ENCODE measurements at regions not wholly inside any gene's neighbourhood (a gene's known extent, or its start where the extent isn't known, plus 50 kb on each side); places are given as distances from the start of the nearest gene placed in this dataset.

GRCh38 chr20:12511499-12511898 is 497.3 kb upstream of the SPTLC3 start (continued):
- no peak for TF ChIP-seq E4F1 (CRISPR knock-in tag; IDR thresholded peaks at IDR 0.05; ENCODE audit: borderline replicate concordance)
- no peak for TF ChIP-seq HINFP (tag; conservative IDR thresholded peaks at IDR 0.05; ENCODE audit: low read depth)
- no peak for TF ChIP-seq CHD4 (IDR thresholded peaks at IDR 0.05; ENCODE audit: insufficient read depth, insufficient replicate concordance, low read depth, low read length, poor library complexity, severe bottlenecking)

- TF ChIP-seq TRIM28 (IDR thresholded peaks at IDR 0.05), result no peak
- no peak for TF ChIP-seq ZNF316 (IDR thresholded peaks at IDR 0.05)
- Histone ChIP-seq H3K79me2 (ENCODE audit: control insufficient read depth, insufficient read depth, low read length) (no peaks in the 10 kb centered on the region), H3K4me3 (no peak overlapping the region), H3K36me3 (ENCODE audit: control insufficient read depth, insufficient read depth, low read length) (no peaks in the 10 kb centered on the region), H3K27ac (ENCODE audit: extremely low read depth, low read depth, low read length) (no peak overlapping the region), H3K27me3 (ENCODE audit: control insufficient read depth in 2 of 2, insufficient read depth in 2 of 2, low read length in 2 of 2) (no peaks in the 10 kb centered on the region), H2AFZ (ENCODE audit: low read depth, low read length) (no peak overlapping the region), H3K9ac (ENCODE audit: insufficient read depth in 1 of 2, low read depth in 2 of 2, low read length in 2 of 2) (no peak overlapping the region), H4K20me1 (replicated peaks; ENCODE audit: control insufficient read depth, insufficient read depth, low read length) (no peaks in the 10 kb centered on the region), H3K4me2 (ENCODE audit: insufficient read depth, low read length) (no peak overlapping the region), H3K4me1 (replicated peaks in 1 of 2; ENCODE audit: control insufficient read depth in 2 of 2, insufficient read depth in 2 of 2, low read length in 2 of 2) (no peaks in the 10 kb centered on the region), H3K9me1 (ENCODE audit: control insufficient read depth, insufficient read depth, low read length) (no peaks in the 10 kb centered on the region), H3K9me3 (replicated peaks; ENCODE audit: control insufficient read depth, insufficient read depth, low read depth, low read length) (no peaks in the 10 kb centered on the region)
- DNase-seq (ENCODE audit: extremely low read depth in 1 of 4, low spot score in 3 of 4) (no peak), ATAC-seq (no peak), FAIRE-seq (no peak)
- ChIA-PET POLR2A (no interaction called here), CTCF (ENCODE audit: low intra/inter-chr PET ratio) (no interaction called here)
- in situ Hi-C loops (cut with MboI) (no loop called here), intact Hi-C loops (cut with micrococcal nuclease) (no loop called here)
- BruUV-seq (replicated peaks), result no TSS peak
- no CpG with 5 or more reads among the region's 1 CpG for WGBS (ENCODE audit: insufficient coverage, low coverage, missing lambda C conversion rate)
Observed at GRCh38 chr20:12512755-12513154, 496.0 kb upstream of the SPTLC3 start.
